Type B pancreatic cell (in vitro differentiated cells): ENCODE measurements at regions not wholly inside any gene's neighbourhood (a gene's known extent, or its start where the extent isn't known, plus 50 kb on each side); places are given as distances from the start of the nearest gene placed in this dataset. TPM values are rescaled to one million over a fixed set of nuclear protein-coding genes. Genes with fewer than 3 reads are reported as not detected.
"Not testable (repeated sequence)": the region's sequence is repeated elsewhere in the genome, so short reads cannot be mapped to it uniquely, and the experiment has no call there.

Experiments used
- DNase-seq: peaks from one replicate; pipeline ENCODE4 v3.0.0; 2021; ENCODE audit warnings: mixed read lengths; ENCODE audit not compliant: unreplicated experiment; ENCODE audit errors: extremely low spot score
- H3K27ac Mint-ChIP-seq: 2 replicates; pipeline ENCODE4 v1.8.0; 2021; ENCODE audit warnings: mild to moderate bottlenecking, mixed read lengths
- H3K27me3 Mint-ChIP-seq: 2 replicates; pipeline ENCODE4 v1.8.0; 2021; ENCODE audit warnings: mixed read lengths
- H3K36me3 Mint-ChIP-seq: 2 replicates; pipeline ENCODE4 v1.8.0; 2021; ENCODE audit warnings: mixed read lengths
- H3K4me1 Mint-ChIP-seq: one replicate; pipeline ENCODE4 v1.8.0; 2021; ENCODE audit warnings: mixed read lengths; ENCODE audit not compliant: unreplicated experiment
- H3K4me3 Mint-ChIP-seq: 2 replicates; pipeline ENCODE4 v1.8.0; 2021; ENCODE audit warnings: mild to moderate bottlenecking, mixed read lengths
- H3K9me3 Mint-ChIP-seq: 2 replicates; pipeline ENCODE4 v1.8.0; 2021; ENCODE audit warnings: mixed read lengths
- microRNA-seq: library from miRNA; unstranded; fragments of <30 nt; microRNA quantifications from one replicate; pipeline ENCODE4, GENCODE V29; 2020
- TF ChIP-seq, protein P1 (sequence below): fragments of 200-600 bp; sonication (generic); conservative IDR thresholded peaks from 2 replicates; pipeline ENCODE4 v1.5.0; 2021; ENCODE audit warnings: antibody characterized with exemption, mild to moderate bottlenecking

- peaks cover 15% of the 10 kb centered on the region for H3K27me3 Mint-ChIP-seq
- no peaks in the 10 kb centered on the region for H3K9me3 Mint-ChIP-seq
- H3K36me3 Mint-ChIP-seq, result no peaks in the 10 kb centered on the region
- TF ChIP-seq, protein P1, sequence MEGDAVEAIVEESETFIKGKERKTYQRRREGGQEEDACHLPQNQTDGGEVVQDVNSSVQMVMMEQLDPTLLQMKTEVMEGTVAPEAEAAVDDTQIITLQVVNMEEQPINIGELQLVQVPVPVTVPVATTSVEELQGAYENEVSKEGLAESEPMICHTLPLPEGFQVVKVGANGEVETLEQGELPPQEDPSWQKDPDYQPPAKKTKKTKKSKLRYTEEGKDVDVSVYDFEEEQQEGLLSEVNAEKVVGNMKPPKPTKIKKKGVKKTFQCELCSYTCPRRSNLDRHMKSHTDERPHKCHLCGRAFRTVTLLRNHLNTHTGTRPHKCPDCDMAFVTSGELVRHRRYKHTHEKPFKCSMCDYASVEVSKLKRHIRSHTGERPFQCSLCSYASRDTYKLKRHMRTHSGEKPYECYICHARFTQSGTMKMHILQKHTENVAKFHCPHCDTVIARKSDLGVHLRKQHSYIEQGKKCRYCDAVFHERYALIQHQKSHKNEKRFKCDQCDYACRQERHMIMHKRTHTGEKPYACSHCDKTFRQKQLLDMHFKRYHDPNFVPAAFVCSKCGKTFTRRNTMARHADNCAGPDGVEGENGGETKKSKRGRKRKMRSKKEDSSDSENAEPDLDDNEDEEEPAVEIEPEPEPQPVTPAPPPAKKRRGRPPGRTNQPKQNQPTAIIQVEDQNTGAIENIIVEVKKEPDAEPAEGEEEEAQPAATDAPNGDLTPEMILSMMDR, result peak; percentile 91
- DNase-seq, result no peak
- peaks cover 5% of the 10 kb centered on the region for H3K4me1 Mint-ChIP-seq
- H3K4me3 Mint-ChIP-seq, result peak overlapping the region; percentile 93
- peak overlapping the region; percentile 94 for H3K27ac Mint-ChIP-seq
Measured at GRCh38 chr10:45249978-45250693, 65.3 kb downstream of the OR13A1 start.

- H3K36me3 Mint-ChIP-seq, H3K4me3 Mint-ChIP-seq, H3K27ac Mint-ChIP-seq, H3K4me1 Mint-ChIP-seq, DNase-seq, H3K9me3 Mint-ChIP-seq: not testable (repeated sequence)
- H3K27me3 Mint-ChIP-seq, result peaks cover 15% of the 10 kb centered on the region
Measured at GRCh38 chr10:45250694-45251075, 64.7 kb downstream of the OR13A1 start.

Small RNA genes in the stretch of these regions (microRNA-seq; reads per million reads assigned to microRNA genes)
- gene MIR3156-1, result not detected
